NCI-H187 (cell line): ENCODE measurements at regions not wholly inside any gene's neighbourhood (a gene's known extent, or its start where the extent isn't known, plus 50 kb on each side); places are given as distances from the start of the nearest gene placed in this dataset.

Source experiments
- DNase-seq, 2 experiments: peaks; one replicate each; lab custom pipeline; 2025; lab: John Stamatoyannopoulos, UW

DNA sequence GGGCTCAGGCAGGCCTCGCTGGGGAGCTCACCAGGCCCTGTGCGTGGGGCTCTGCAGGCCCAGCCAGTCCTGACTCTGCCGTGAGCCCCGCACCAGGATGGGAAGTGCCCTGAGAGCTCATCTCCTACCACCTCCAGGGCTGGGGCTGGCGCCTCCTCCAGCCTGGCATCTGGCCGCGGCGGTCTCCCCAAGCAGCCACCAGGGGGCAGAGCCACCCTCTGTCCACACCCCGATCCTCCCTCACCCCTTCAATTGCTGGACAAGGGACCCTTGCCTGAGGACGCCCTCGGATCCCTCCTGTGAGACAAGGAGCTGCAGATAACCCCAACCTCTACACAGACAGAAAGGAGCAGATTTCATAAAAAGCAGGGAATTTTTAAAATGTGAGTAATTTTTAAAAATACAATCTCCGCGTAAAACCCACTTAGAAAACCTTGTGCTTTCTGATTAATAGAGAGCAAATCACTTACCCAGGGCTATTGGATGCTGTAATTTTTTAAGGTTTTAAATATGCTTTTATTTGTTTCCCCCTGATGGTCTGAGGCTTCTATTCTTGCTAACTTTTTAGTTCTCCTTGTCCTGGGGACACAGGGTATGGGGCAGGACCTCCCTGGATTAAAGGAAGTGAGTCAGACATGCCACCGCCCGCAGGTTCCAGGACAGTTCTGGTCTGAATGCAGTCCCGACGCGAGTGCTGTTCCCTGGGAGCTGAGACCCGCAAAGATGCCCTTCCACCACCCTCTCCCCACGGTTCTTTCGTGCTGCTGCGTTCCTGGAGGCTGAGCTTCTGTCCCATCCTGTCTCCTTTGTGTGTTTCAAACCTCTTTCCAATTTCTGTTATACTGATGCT, 52.3 kb upstream of the CHRNA7 start:
- no peak for DNase-seq
